GM21381 (cell line): ENCODE measurements at regions not wholly inside any gene's neighbourhood (a gene's known extent, or its start where the extent isn't known, plus 50 kb on each side); places are given as distances from the start of the nearest gene placed in this dataset.

Experiments
- ATAC-seq: cut with Tn5 transposase; IDR thresholded peaks from one replicate; pipeline ENCODE4 v1.9.1; 2021; ENCODE audit warnings: mild to moderate bottlenecking, moderate library complexity; ENCODE audit not compliant: unreplicated experiment

DNA sequence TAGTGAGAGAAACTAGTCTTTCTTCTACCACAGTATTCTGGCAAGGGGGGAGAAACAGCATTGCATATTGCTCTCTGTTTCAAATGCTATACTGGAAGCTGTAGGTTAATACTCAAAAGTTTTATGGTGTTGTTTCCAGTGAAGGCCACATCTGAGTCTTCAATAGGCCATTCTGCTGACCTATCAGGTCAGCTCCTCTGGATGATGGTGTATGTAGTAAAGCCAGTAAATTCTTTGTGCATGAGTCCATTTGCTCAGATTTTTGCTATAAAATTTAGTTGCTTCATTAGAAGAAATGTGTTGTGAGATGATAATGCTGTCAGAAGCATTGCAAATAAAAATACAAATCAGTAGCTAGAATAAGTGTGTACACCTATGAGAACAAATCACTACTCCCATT, 64.9 kb upstream of the RBMS3 start:
- no peak for ATAC-seq

DNA sequence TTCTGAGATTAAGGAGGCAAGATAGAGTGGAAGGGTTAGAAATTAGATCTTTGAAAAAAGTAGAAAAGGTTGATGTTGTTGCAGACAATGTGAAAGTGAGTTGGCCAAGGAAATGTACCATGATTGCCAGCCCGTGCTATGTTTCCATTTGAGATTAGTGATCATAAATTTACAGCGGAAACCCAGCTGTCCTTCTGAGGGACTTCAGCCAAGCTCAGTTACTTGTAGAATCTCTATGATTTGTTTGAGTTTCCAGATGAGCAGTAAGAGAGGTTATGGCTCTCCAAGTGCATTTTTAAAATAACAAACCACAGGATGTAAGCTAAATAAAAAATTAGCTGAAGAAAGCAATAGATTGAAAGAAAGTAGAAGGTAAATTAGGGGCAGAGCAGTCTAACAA, 54.2 kb upstream of the RBMS3 start:
- no peak for ATAC-seq

DNA sequence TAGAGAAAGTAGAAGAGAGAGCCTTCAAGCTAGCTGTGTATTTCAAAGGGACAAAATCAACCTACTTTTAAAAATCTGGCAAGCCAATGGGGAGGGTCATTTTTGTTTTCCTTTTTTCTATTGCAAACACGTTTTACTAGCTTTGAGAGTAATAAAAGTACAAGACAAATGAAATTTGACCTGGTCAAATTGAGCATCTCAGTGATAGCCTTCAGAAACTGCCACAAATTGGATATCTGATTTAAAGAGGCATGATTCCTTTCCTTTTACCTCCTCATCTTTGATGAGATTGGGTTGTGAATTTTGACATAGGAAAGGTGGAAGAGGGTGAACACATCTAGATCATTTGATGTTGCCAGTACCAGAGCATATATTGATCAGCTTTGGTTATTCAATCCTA, 53.6 kb upstream of the RBMS3 start:
- no peak for ATAC-seq
